ENCODE measurements at regions not wholly inside any gene's neighbourhood (a gene's known extent, or its start where the extent isn't known, plus 50 kb on each side); places are given as distances from the start of the nearest gene placed in this dataset.

- POLR2A ChIA-PET, result no interaction called here
- H3K36me3 Mint-ChIP-seq (ENCODE audit: low read depth), result no peaks in the 10 kb centered on the region
- DNase-seq (no peak), ATAC-seq (no peak)
- H3K4me1 Mint-ChIP-seq, result peaks cover 30% of the 10 kb centered on the region
- H3K4me3 Mint-ChIP-seq, result no peak overlapping the region
- peaks cover 5% of the 10 kb centered on the region for H3K27me3 Mint-ChIP-seq
- H3K27ac Mint-ChIP-seq, result no peak overlapping the region
- CTCF ChIA-PET, result interaction anchor here (1.2 kb wide), 1 partner anchor 59 kb away, joined by 3 read pairs; no protein-coding TSS in a partner anchor
- intact Hi-C loops (cut with DNase I, micrococcal nuclease), result no loop called here
- H3K9me3 Mint-ChIP-seq (ENCODE audit: low read depth), result no peaks in the 10 kb centered on the region
Observed at GRCh38 chr12:124684496-124684895, 117.1 kb upstream of the NCOR2 start.

GRCh38 chr12:124683152-124684124, 116.0 kb upstream of the NCOR2 start:
- ATAC-seq, result no peak
- no peak overlapping the region for H3K4me3 Mint-ChIP-seq
- intact Hi-C loops (cut with DNase I, micrococcal nuclease), result no loop called here
- peaks cover 5% of the 10 kb centered on the region for H3K27me3 Mint-ChIP-seq
- no peaks in the 10 kb centered on the region for H3K9me3 Mint-ChIP-seq (ENCODE audit: low read depth)
- DNase-seq, result no peak
- CTCF ChIA-PET, result interaction anchor here (0.6 kb wide), 1 partner anchor 80 kb away, joined by 3 read pairs; no protein-coding TSS in a partner anchor
- no peaks in the 10 kb centered on the region for H3K36me3 Mint-ChIP-seq (ENCODE audit: low read depth)
- no peak overlapping the region for H3K27ac Mint-ChIP-seq
- POLR2A ChIA-PET, result no interaction called here
- peaks cover 28% of the 10 kb centered on the region for H3K4me1 Mint-ChIP-seq

- ATAC-seq, result no peak
- H3K4me3 Mint-ChIP-seq, result no peak overlapping the region
- H3K27ac Mint-ChIP-seq, result no peak overlapping the region
- no peak for DNase-seq
- ChIA-PET CTCF (interaction anchor here (0.6 kb wide), 1 partner anchor 79 kb away, joined by 3 read pairs; no protein-coding TSS in a partner anchor), POLR2A (no interaction called here)
- no peaks in the 10 kb centered on the region for H3K9me3 Mint-ChIP-seq (ENCODE audit: low read depth)
- intact Hi-C loops (cut with DNase I, micrococcal nuclease), result no loop called here
- peaks cover 20% of the 10 kb centered on the region for H3K4me1 Mint-ChIP-seq
- peaks cover 5% of the 10 kb centered on the region for H3K27me3 Mint-ChIP-seq
- H3K36me3 Mint-ChIP-seq (ENCODE audit: low read depth), result no peaks in the 10 kb centered on the region
Observed at GRCh38 chr12:124682425-124683151, 115.2 kb upstream of the NCOR2 start.

GRCh38 chr12:124681779-124682391, 114.5 kb upstream of the NCOR2 start:
- H3K36me3 Mint-ChIP-seq (ENCODE audit: low read depth), result no peaks in the 10 kb centered on the region
- DNase-seq (no peak), ATAC-seq (no peak)
- intact Hi-C loops (cut with DNase I, micrococcal nuclease), result no loop called here
- peaks cover 13% of the 10 kb centered on the region for H3K4me1 Mint-ChIP-seq
- peaks cover 3% of the 10 kb centered on the region for H3K27me3 Mint-ChIP-seq
- H3K9me3 Mint-ChIP-seq (ENCODE audit: low read depth), result no peaks in the 10 kb centered on the region
- ChIA-PET CTCF (interaction anchor here (1.2 kb wide), 1 partner anchor 89 kb away, joined by 3 read pairs; no protein-coding TSS in a partner anchor), POLR2A (no interaction called here)
- no peak overlapping the region for H3K27ac Mint-ChIP-seq
- no peak overlapping the region for H3K4me3 Mint-ChIP-seq

- peaks cover 17% of the 10 kb centered on the region for H3K4me1 Mint-ChIP-seq
- ATAC-seq (peak; percentile 51), DNase-seq (no peak)
- intact Hi-C loops (cut with DNase I, micrococcal nuclease), result no loop called here
- no peak overlapping the region for H3K4me3 Mint-ChIP-seq
- ChIA-PET CTCF (interaction anchor here (1.2 kb wide), 1 partner anchor 90 kb away, joined by 3 read pairs; no protein-coding TSS in a partner anchor), POLR2A (no interaction called here)
- no peak overlapping the region for H3K27ac Mint-ChIP-seq
- peaks cover 3% of the 10 kb centered on the region for H3K27me3 Mint-ChIP-seq
- peaks cover 3% of the 10 kb centered on the region for H3K9me3 Mint-ChIP-seq (ENCODE audit: low read depth)
- no peaks in the 10 kb centered on the region for H3K36me3 Mint-ChIP-seq (ENCODE audit: low read depth)
Observed at GRCh38 chr12:124680863-124681778, 113.7 kb upstream of the NCOR2 start.

- ATAC-seq, result no peak
- intact Hi-C loops (cut with DNase I, micrococcal nuclease), result no loop called here
- Mint-ChIP-seq H3K27me3 (no peaks in the 10 kb centered on the region), H3K27ac (no peak overlapping the region), H3K4me1 (peaks cover 9% of the 10 kb centered on the region), H3K9me3 (ENCODE audit: low read depth) (peaks cover 3% of the 10 kb centered on the region), H3K36me3 (ENCODE audit: low read depth) (no peaks in the 10 kb centered on the region), H3K4me3 (no peak overlapping the region)
- POLR2A ChIA-PET, result interaction anchor here (0.6 kb wide), 1 partner anchor 693 kb away, joined by 3 read pairs; no protein-coding TSS in a partner anchor
- no peak for DNase-seq
- CTCF ChIA-PET, result no interaction called here
Observed at GRCh38 chr12:124679533-124680371, 112.3 kb upstream of the NCOR2 start.

- Mint-ChIP-seq H3K4me3 (no peak overlapping the region), H3K27ac (no peak overlapping the region), H3K36me3 (ENCODE audit: low read depth) (no peaks in the 10 kb centered on the region), H3K27me3 (no peaks in the 10 kb centered on the region), H3K4me1 (peaks cover 3% of the 10 kb centered on the region), H3K9me3 (ENCODE audit: low read depth) (peaks cover 3% of the 10 kb centered on the region)
- DNase-seq, result no peak
- CTCF ChIA-PET, result no interaction called here
- POLR2A ChIA-PET, result interaction anchor here (0.6 kb wide), 1 partner anchor 693 kb away, joined by 3 read pairs; no protein-coding TSS in a partner anchor
- ATAC-seq, result no peak
- intact Hi-C loops (cut with DNase I, micrococcal nuclease), result no loop called here
Observed at GRCh38 chr12:124679047-124679446, 111.6 kb upstream of the NCOR2 start.

- no peak overlapping the region for H3K4me3 Mint-ChIP-seq
- ATAC-seq (no peak), DNase-seq (no peak)
- ChIA-PET POLR2A (no interaction called here), CTCF (interaction anchor here (0.6 kb wide), 1 partner anchor 281 kb away, joined by 4 read pairs; no protein-coding TSS in a partner anchor)
- no peak overlapping the region for H3K27ac Mint-ChIP-seq
- H3K9me3 Mint-ChIP-seq (ENCODE audit: low read depth), result peaks cover 3% of the 10 kb centered on the region
- no peaks in the 10 kb centered on the region for H3K27me3 Mint-ChIP-seq
- intact Hi-C loops (cut with DNase I, micrococcal nuclease), result no loop called here
- no peaks in the 10 kb centered on the region for H3K36me3 Mint-ChIP-seq (ENCODE audit: low read depth)
- H3K4me1 Mint-ChIP-seq, result peaks cover 3% of the 10 kb centered on the region
Observed at GRCh38 chr12:124678421-124678893, 111.0 kb upstream of the NCOR2 start.

GRCh38 chr12:124677552-124678356, 110.3 kb upstream of the NCOR2 start:
- H3K4me1 Mint-ChIP-seq, result peaks cover 3% of the 10 kb centered on the region
- DNase-seq (no peak), ATAC-seq (no peak)
- POLR2A ChIA-PET, result no interaction called here
- H3K9me3 Mint-ChIP-seq (ENCODE audit: low read depth), result peaks cover 3% of the 10 kb centered on the region
- no peak overlapping the region for H3K4me3 Mint-ChIP-seq
- H3K27ac Mint-ChIP-seq, result no peak overlapping the region
- no peaks in the 10 kb centered on the region for H3K27me3 Mint-ChIP-seq
- CTCF ChIA-PET, result interaction anchor here (0.6 kb wide), 1 partner anchor 280 kb away, joined by 4 read pairs; no protein-coding TSS in a partner anchor
- intact Hi-C loops (cut with DNase I, micrococcal nuclease), result no loop called here
- no peaks in the 10 kb centered on the region for H3K36me3 Mint-ChIP-seq (ENCODE audit: low read depth)

All from activated CD4-positive, alpha-beta T cell treated with anti-CD3 and anti-CD28 coated beads for 36 hours (primary cell).